Endothelial cell of umbilical vein (primary cell): ENCODE measurements at regions not wholly inside any gene's neighbourhood (a gene's known extent, or its start where the extent isn't known, plus 50 kb on each side); places are given as distances from the start of the nearest gene placed in this dataset.

ENCODE experiments used
- CTCF ChIP-seq, 2 donors: IDR thresholded peaks; 1 replicate in 1 of 2; 2 replicates in 1 of 2; pipeline ENCODE4 v1.5.1; 2011; ENCODE audit warnings: low read length in 2 of 2, mild to moderate bottlenecking in 2 of 2, moderate library complexity in 2 of 2, control low read depth in 1 of 2, inconsistent platforms in 1 of 2, low read depth in 1 of 2; ENCODE audit not compliant: insufficient read depth in 1 of 2; ENCODE audit errors: extremely low read depth in 1 of 2
- EZH2 ChIP-seq: IDR thresholded peaks from 2 replicates; pipeline ENCODE4 v1.6.1; 2012; ENCODE audit warnings: borderline replicate concordance, low read depth, mild to moderate bottlenecking, moderate library complexity, low read length, inconsistent platforms; ENCODE audit not compliant: severe bottlenecking
- FOS ChIP-seq: IDR thresholded peaks from 2 replicates; pipeline ENCODE4 v1.6.1; 2011; ENCODE audit warnings: mild to moderate bottlenecking, low read length, moderate library complexity, borderline replicate concordance; ENCODE audit not compliant: insufficient read depth
- GATA2 ChIP-seq: IDR thresholded peaks from 2 replicates; pipeline ENCODE4 v1.7.0; 2011; ENCODE audit warnings: low read depth, mild to moderate bottlenecking, moderate library complexity, mixed read lengths, low read length; ENCODE audit not compliant: insufficient read length, insufficient read depth
- JUN ChIP-seq: IDR thresholded peaks from 2 replicates; pipeline ENCODE4 v1.6.1; 2011; ENCODE audit warnings: borderline replicate concordance, low read depth; ENCODE audit not compliant: insufficient read length, insufficient read depth
- MAX ChIP-seq: IDR thresholded peaks from 2 replicates; pipeline ENCODE4 v1.6.1; 2011; ENCODE audit not compliant: insufficient read depth, insufficient read length
- MYC ChIP-seq: IDR thresholded peaks from one replicate; pipeline ENCODE4 v1.6.1; 2011; ENCODE audit warnings: mild to moderate bottlenecking, low read depth, low read length
- POLR2A ChIP-seq: IDR thresholded peaks from 2 replicates; pipeline ENCODE4 v1.6.1; 2012; ENCODE audit warnings: low read depth, mild to moderate bottlenecking, control low read depth, low read length
- POLR2AphosphoS5 ChIP-seq: IDR thresholded peaks from 2 replicates; pipeline ENCODE4 v1.6.1; 2012; ENCODE audit warnings: low read depth, mild to moderate bottlenecking, control low read depth, low read length, moderate library complexity; ENCODE audit not compliant: insufficient read depth

- TF ChIP-seq CTCF (IDR thresholded peaks at IDR 0.05; ENCODE audit: extremely low read depth in 1 of 2, insufficient read depth in 1 of 2, low read depth in 1 of 2, low read length in 2 of 2), result no peak
- no peak for TF ChIP-seq MAX
- TF ChIP-seq POLR2AphosphoS5, result no peak
- no peak for TF ChIP-seq POLR2A
- TF ChIP-seq EZH2, result no peak
- TF ChIP-seq GATA2, result no peak
- no peak for TF ChIP-seq JUN
- no peak for TF ChIP-seq MYC
- TF ChIP-seq FOS, result no peak
Observed at GRCh38 chr18:11324510-11324909, 175.1 kb upstream of the PIEZO2 start.
